ENCODE measurements at regions not wholly inside any gene's neighbourhood (a gene's known extent, or its start where the extent isn't known, plus 50 kb on each side); places are given as distances from the start of the nearest gene placed in this dataset.

DNA sequence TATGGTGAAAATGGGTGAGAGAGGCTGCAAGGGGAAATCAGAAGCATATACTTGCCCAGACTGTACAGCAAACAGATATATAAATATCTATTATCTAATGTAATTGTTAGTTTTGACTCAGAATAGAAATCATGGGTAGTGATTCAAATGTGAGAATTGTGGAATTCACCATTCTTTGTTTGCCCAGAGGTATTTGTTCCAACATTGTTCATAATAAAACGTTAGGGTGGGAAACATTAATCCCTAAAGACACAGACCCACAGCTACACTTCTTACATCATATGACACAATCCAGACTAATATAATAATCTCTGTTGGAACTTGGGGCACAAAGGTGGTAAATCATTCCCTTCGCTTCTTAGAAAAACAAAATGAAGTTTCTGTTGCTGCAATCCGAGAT, 646.5 kb upstream of the SLITRK6 start:
- no peak for DNase-seq
- Histone ChIP-seq H3K27ac (no peak overlapping the region), H3K4me1 (no peaks in the 10 kb centered on the region), H3K4me3 (no peak overlapping the region), H3K36me3 (no peaks in the 10 kb centered on the region), H3K27me3 (no peaks in the 10 kb centered on the region), H3K9me3 (peaks cover 0 to 3% (median 0%) of the 10 kb centered on the region in 4 donors)
- TF ChIP-seq POLR2A (IDR thresholded peaks at IDR 0.05) = no peak
- TF ChIP-seq, protein P1, sequence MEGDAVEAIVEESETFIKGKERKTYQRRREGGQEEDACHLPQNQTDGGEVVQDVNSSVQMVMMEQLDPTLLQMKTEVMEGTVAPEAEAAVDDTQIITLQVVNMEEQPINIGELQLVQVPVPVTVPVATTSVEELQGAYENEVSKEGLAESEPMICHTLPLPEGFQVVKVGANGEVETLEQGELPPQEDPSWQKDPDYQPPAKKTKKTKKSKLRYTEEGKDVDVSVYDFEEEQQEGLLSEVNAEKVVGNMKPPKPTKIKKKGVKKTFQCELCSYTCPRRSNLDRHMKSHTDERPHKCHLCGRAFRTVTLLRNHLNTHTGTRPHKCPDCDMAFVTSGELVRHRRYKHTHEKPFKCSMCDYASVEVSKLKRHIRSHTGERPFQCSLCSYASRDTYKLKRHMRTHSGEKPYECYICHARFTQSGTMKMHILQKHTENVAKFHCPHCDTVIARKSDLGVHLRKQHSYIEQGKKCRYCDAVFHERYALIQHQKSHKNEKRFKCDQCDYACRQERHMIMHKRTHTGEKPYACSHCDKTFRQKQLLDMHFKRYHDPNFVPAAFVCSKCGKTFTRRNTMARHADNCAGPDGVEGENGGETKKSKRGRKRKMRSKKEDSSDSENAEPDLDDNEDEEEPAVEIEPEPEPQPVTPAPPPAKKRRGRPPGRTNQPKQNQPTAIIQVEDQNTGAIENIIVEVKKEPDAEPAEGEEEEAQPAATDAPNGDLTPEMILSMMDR (IDR thresholded peaks at IDR 0.05) = no peak
- no peak for TF ChIP-seq EP300 (IDR thresholded peaks at IDR 0.05)
- TF ChIP-seq POLR2AphosphoS5 (IDR thresholded peaks at IDR 0.05) = no peak
- WGBS, 5 donors = 59 to 65% (median 62%) methylated on average over 3 of the region's 3 CpGs
- intact Hi-C loops (cut with DNase I; ENCODE audit: low total_unique reads) = no loop called here

DNA sequence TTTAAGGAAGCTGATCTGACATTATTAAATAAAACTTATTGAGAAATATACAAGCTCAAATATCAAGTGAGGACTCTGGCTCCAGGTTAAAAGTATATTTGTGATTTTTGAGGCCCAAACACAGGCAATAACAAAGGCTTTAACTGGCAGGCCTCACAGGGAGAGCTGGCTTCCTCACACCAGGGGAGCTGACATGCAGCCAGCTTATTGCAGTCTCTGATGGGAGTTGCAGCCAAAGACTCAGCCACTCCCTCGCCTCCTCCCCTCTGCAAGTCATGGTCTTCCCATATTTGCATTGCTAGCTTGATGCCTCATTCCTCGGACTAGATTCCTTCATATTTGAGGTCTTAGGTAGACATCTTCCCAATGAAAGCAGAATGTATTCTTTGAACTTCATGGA, 647.1 kb upstream of the SLITRK6 start:
- no peaks in the 10 kb centered on the region for H3K27me3 ChIP-seq
- no peaks in the 10 kb centered on the region for H3K36me3 ChIP-seq
- intact Hi-C loops (cut with DNase I; ENCODE audit: low total_unique reads) = no loop called here
- peak in 1 of 2 donors; percentile 9 for DNase-seq
- H3K4me1 ChIP-seq = no peaks in the 10 kb centered on the region
- WGBS, 5 donors = 40 to 70% (median 59%) methylated on average over 2 of the region's 2 CpGs
- peaks cover 0 to 3% (median 0%) of the 10 kb centered on the region in 4 donors for H3K9me3 ChIP-seq
- no peak overlapping the region for H3K4me3 ChIP-seq
- H3K27ac ChIP-seq = no peak overlapping the region
- TF ChIP-seq, protein P1 (IDR thresholded peaks at IDR 0.05) = no peak
- TF ChIP-seq EP300 (IDR thresholded peaks at IDR 0.05) = no peak
- no peak for TF ChIP-seq POLR2AphosphoS5 (IDR thresholded peaks at IDR 0.05)
- TF ChIP-seq POLR2A (IDR thresholded peaks at IDR 0.05) = no peak

DNA sequence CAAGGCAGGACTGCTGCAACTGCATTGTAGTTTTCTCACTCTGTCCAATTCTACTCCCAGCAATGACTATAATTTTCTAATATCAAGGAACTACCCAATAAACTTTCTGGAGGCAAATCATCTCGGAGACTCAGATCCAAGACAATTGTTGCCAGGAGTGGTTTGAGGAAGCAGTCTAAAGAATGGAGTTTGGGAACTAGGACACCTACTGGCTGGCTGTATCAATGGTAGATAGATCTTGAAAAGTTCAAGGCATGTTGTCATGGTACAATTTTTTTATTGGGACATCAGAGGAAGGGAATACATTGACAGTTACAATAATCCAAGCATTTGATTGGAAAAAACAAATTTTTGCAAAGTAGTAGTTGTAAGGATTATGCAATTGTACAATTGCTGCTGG, 648.3 kb upstream of the SLITRK6 start:
- no peak for DNase-seq
- no peaks in the 10 kb centered on the region for H3K4me1 ChIP-seq
- H3K4me3 ChIP-seq = no peak overlapping the region
- intact Hi-C loops (cut with DNase I; ENCODE audit: low total_unique reads) = no loop called here
- H3K36me3 ChIP-seq = no peaks in the 10 kb centered on the region
- no peak overlapping the region for H3K27ac ChIP-seq
- TF ChIP-seq, protein P1 (IDR thresholded peaks at IDR 0.05) = no peak
- TF ChIP-seq EP300 (IDR thresholded peaks at IDR 0.05) = no peak
- no peak for TF ChIP-seq POLR2AphosphoS5 (IDR thresholded peaks at IDR 0.05)
- TF ChIP-seq POLR2A (IDR thresholded peaks at IDR 0.05) = no peak
- WGBS, 5 donors = 74 to 90% (median 78%) methylated on average over 1 of the region's 1 CpG
- H3K9me3 ChIP-seq = peaks cover 0 to 3% (median 0%) of the 10 kb centered on the region in 4 donors
- H3K27me3 ChIP-seq = no peaks in the 10 kb centered on the region

DNA sequence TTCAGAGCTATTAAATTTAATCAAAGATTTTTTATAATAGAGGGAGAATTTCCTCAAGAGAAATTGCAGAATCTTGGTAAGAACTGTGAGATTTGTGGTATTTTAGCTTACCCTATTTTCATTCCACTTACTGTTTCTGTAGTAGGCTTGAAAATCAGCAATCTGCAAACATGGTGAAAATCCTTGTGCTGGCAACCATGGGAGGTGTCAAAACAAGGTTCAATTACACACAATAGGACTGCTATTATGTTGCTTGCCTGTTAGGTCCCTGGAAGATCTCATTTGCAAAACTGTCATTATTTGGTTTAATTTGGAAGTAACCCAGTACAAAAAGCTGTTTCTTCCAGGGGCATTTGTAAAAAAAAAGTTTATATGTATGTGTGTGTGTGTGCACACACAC, 662.8 kb upstream of the SLITRK6 start:
- intact Hi-C loops (cut with DNase I; ENCODE audit: low total_unique reads) = no loop called here
- H3K27me3 ChIP-seq = no peaks in the 10 kb centered on the region
- TF ChIP-seq EP300 (IDR thresholded peaks at IDR 0.05) (no peak), POLR2AphosphoS5 (IDR thresholded peaks at IDR 0.05) (no peak), POLR2A (IDR thresholded peaks at IDR 0.05) (no peak)
- TF ChIP-seq, protein P1 (IDR thresholded peaks at IDR 0.05) = no peak
- no peak overlapping the region for H3K27ac ChIP-seq
- no peak overlapping the region for H3K4me3 ChIP-seq
- H3K4me1 ChIP-seq = no peaks in the 10 kb centered on the region
- H3K9me3 ChIP-seq = no peaks in the 10 kb centered on the region
- H3K36me3 ChIP-seq = no peaks in the 10 kb centered on the region
- DNase-seq = no peak

Measured in stomach (tissue), 8 donors.